ENCODE measurements at regions not wholly inside any gene's neighbourhood (a gene's known extent, or its start where the extent isn't known, plus 50 kb on each side); places are given as distances from the start of the nearest gene placed in this dataset.

- DNase-seq (no peak), ATAC-seq (no peak)
- WGBS, 3 donors, result 58 to 79% (median 77%) methylated on average over 2 of the region's 2 CpGs
- Histone ChIP-seq H3K9me3 (peaks cover 3% of the 10 kb centered on the region), H3K27me3 (ENCODE audit: insufficient read depth in 3 of 3, low read length in 2 of 3) (no peaks in the 10 kb centered on the region), H3K27ac (no peak overlapping the region), H3K36me3 (ENCODE audit: insufficient read depth in 1 of 2, low read depth in 1 of 2) (no peaks in the 10 kb centered on the region), H3K4me1 (no peaks in the 10 kb centered on the region), H3K4me3 (no peak overlapping the region)
- no peak for TF ChIP-seq CTCF (IDR thresholded peaks at IDR 0.05)
- intact Hi-C loops (cut with DNase I), result no loop called here
These were observed 85.0 kb upstream of the CNKSR2 start for GRCh38 chrX:21289232-21289631.

GRCh38 chrX:21295246-21295820 is 78.9 kb upstream of the CNKSR2 start:
- H3K4me1 ChIP-seq, result no peaks in the 10 kb centered on the region
- intact Hi-C loops (cut with DNase I), result no loop called here
- no peak overlapping the region for H3K27ac ChIP-seq
- no peak for TF ChIP-seq CTCF (IDR thresholded peaks at IDR 0.05)
- ATAC-seq, result no peak
- H3K27me3 ChIP-seq (ENCODE audit: insufficient read depth in 3 of 3, low read length in 2 of 3), result no peaks in the 10 kb centered on the region
- no peaks in the 10 kb centered on the region for H3K36me3 ChIP-seq (ENCODE audit: insufficient read depth in 1 of 2, low read depth in 1 of 2)
- WGBS, 3 donors, result 68 to 91% (median 89%) methylated on average over 11 to 12 of the region's 12 CpGs
- no peak for DNase-seq
- no peak overlapping the region for H3K4me3 ChIP-seq
- H3K9me3 ChIP-seq, result no peaks in the 10 kb centered on the region

GRCh38 chrX:21305799-21306336 is 68.3 kb upstream of the CNKSR2 start:
- 62 to 86% (median 75%) methylated on average over 2 of the region's 2 CpGs for WGBS, 3 donors
- H3K27me3 ChIP-seq (ENCODE audit: insufficient read depth in 3 of 3, low read length in 2 of 3), result no peaks in the 10 kb centered on the region
- H3K36me3 ChIP-seq (ENCODE audit: insufficient read depth in 1 of 2, low read depth in 1 of 2), result no peaks in the 10 kb centered on the region
- TF ChIP-seq CTCF (IDR thresholded peaks at IDR 0.05), result no peak
- intact Hi-C loops (cut with DNase I), result no loop called here
- no peak overlapping the region for H3K4me3 ChIP-seq
- no peaks in the 10 kb centered on the region for H3K4me1 ChIP-seq
- ATAC-seq, result no peak
- H3K9me3 ChIP-seq, result no peaks in the 10 kb centered on the region
- H3K27ac ChIP-seq, result no peak overlapping the region
- DNase-seq, result no peak

GRCh38 chrX:21319323-21319722 is 54.9 kb upstream of the CNKSR2 start:
- Histone ChIP-seq H3K9me3 (peaks cover 8% of the 10 kb centered on the region), H3K4me1 (no peaks in the 10 kb centered on the region), H3K27me3 (ENCODE audit: insufficient read depth in 3 of 3, low read length in 2 of 3) (no peaks in the 10 kb centered on the region), H3K36me3 (ENCODE audit: insufficient read depth in 1 of 2, low read depth in 1 of 2) (no peaks in the 10 kb centered on the region), H3K4me3 (no peak overlapping the region), H3K27ac (no peak overlapping the region)
- 69 to 76% (median 73%) methylated on average over 3 of the region's 3 CpGs for WGBS, 3 donors
- intact Hi-C loops (cut with DNase I), result no loop called here
- no peak for DNase-seq
- no peak for TF ChIP-seq CTCF (IDR thresholded peaks at IDR 0.05)
- ATAC-seq, result no peak

All from psoas muscle (tissue), 7 donors.